GM10266 (cell line): ENCODE measurements at regions not wholly inside any gene's neighbourhood (a gene's known extent, or its start where the extent isn't known, plus 50 kb on each side); places are given as distances from the start of the nearest gene placed in this dataset.
A peak's percentile ranks its signal among the peaks of the same experiment; 100 is the strongest.

Experiments used
- DNase-seq: peaks from one replicate; pipeline ENCODE4 v3.0.0; 2012; ENCODE audit errors: extremely low spot score
- TF ChIP-seq, protein P1 (sequence below): IDR thresholded peaks from 2 replicates; pipeline ENCODE4 v1.5.1; 2012; ENCODE audit warnings: mild to moderate bottlenecking, low read depth; ENCODE audit not compliant: control insufficient read depth, insufficient read depth; ENCODE audit errors: missing control alignments

DNA sequence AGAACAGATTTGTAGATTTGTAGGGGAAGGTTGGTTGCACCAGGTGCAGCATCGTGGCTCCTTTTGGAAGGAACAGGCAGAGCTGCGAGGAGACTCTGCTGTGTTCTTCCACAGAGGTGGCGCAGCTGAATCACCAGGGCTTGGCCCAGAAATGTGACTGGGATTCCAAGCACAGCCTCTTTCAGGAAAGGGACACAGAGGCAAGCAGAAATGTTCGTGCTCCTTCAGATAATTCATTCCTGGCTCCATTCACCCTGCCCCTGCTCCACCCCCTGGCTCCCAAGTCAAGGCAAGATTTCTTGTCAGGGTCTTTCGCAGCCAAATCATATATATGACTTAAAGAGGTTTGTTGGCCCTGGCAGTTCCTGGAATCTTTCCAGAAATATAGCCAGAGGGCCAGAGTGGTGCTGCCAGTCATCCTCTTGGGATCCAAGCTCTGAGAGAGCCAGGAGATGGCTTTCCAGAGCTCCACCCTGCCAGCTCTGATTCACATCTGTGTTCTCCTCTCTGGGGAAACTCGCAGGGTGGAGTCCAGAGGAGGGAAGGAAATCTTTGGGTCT, 203.9 kb upstream of the TANK start:
- TF ChIP-seq, protein P1, sequence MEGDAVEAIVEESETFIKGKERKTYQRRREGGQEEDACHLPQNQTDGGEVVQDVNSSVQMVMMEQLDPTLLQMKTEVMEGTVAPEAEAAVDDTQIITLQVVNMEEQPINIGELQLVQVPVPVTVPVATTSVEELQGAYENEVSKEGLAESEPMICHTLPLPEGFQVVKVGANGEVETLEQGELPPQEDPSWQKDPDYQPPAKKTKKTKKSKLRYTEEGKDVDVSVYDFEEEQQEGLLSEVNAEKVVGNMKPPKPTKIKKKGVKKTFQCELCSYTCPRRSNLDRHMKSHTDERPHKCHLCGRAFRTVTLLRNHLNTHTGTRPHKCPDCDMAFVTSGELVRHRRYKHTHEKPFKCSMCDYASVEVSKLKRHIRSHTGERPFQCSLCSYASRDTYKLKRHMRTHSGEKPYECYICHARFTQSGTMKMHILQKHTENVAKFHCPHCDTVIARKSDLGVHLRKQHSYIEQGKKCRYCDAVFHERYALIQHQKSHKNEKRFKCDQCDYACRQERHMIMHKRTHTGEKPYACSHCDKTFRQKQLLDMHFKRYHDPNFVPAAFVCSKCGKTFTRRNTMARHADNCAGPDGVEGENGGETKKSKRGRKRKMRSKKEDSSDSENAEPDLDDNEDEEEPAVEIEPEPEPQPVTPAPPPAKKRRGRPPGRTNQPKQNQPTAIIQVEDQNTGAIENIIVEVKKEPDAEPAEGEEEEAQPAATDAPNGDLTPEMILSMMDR = no peak
- DNase-seq = no peak

DNA sequence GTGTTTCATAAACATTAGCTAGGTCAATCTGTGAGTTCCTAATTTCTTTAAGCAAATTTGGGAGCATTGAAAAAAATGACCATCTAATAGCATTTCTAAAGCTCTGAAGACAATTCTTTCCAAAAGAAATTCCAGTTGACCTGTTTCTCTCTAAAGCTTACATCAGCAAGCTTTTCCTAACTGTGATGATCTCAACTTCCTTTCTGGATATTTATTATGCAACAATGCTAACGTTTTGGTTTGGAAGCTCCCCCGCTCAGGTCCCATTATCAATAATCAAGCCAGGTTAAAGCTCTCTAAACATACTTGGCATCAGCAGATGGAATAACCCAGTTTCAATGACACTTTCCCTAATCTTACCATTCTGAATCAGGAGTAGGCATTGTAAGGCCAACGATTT, 196.3 kb upstream of the TANK start:
- DNase-seq = no peak
- TF ChIP-seq, protein P1 = no peak

DNA sequence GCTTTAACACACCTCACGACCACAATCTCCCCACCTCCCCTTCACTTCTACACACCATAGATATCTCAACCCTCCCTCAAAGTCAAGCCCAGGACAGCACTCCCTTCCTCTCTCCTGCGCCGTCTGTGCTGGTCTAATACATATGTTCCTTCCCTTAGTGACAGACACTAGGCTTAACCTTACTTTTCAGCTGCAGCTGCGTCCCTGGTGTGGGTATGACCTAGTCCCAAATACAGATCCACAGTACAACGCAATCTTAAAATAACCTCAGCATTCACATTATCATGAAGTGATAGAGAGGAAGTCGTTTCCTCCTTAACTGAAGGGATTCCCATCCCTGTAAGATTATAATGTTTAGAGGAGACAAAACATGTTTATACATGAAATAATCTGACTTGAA, 192.7 kb upstream of the TANK start:
- TF ChIP-seq, protein P1 = no peak
- no peak for DNase-seq

DNA sequence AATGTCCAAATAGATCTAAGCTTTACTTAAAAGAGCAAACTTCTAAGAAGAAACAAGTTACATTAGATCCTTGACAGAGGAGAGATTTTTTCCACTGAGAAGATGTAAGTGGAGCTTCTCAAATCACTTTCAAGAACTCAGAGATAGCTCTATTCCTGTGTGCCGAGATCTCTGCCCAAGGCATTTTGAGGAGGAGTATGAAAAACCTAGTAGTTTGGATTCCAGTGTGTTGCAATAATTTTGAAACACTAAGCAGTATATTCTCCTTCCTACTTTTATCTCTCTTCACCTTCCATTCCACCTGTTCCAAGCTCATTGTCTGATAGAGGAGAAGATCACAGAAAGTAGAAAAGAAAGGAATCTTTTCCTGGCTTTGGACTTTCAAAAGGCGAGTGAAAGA, 192.0 kb upstream of the TANK start:
- TF ChIP-seq, protein P1 = no peak
- DNase-seq = no peak

DNA sequence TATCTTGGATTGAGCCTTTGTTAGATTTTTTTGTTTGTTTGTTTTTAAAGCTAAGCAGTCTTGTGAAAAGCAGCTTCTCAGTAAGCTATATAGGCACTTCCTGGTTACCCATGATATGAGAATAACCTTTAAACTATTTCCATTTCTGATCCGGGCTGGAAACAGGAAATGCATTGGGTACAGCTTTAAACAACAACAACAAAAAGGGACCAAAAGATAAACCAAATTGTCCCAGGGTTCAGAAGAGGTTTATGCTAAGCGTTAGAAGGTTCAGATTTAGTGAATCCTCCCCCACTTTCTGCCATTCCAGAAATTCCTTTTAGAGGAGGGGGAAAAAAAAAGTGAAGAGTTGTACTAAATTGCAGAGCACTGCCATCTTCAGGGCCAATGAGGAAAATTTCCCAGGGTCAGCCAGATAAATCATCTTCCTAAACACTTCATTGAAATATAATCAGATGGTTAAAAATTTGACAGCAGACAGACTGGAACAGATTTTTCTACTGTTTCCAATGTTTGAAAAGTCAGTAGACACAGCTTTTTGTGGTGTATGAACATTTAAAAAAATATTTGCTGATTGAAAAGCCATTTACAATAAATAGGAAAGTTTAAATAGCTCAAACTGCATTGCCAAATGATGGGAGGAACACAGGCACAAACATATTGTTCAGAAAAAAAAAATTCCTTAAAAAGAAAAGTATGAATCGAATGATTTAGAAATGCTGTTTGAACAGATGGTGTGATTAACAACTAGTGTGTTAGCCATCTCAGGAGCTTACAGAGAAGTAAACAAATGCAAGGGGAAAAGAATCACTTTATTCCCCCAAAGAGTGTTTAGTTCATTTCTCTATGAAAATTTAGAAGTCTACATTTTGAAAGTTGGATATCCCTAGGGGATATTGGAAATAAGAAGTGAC, 189.9 kb upstream of the TANK start:
- DNase-seq = no peak
- TF ChIP-seq, protein P1 = peak; percentile 32

DNA sequence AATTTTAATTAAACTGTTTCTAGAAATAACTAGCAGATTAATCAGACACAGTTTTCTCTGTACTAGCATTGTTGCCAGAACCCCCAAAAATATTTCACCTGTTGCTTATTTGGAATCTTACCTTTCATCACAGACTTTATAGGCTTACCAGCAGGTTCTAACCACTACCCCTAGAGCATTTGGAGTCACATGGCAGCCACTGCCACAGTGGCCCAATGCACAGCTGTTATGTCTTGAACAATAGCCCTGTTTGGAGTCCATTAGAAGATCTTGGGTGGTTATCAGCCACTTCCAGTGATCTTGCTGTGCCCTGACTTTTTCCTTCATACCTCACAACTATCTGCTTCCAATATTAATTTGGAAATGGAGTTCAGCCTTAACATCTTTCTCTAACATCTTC, 186.2 kb upstream of the TANK start:
- no peak for DNase-seq
- TF ChIP-seq, protein P1 = no peak

DNA sequence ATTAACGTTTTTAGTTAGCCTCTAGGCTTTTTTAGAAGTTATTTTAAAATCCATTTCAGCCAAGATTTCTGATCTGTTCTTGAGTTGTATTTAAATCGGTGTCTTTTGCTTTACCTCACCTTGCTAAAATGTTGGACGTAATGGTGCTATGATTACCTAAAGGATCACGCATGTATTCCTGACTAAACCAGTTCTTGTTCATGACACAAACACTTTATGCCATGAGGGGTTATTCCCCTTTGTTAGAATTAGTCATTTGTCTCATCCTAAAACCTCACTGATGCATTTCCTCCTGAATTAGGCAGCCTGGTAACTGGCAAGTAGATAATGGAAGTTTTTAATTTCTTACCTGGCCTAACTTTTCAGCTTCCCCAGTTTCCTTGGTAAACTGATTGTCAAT, 185.4 kb upstream of the TANK start:
- TF ChIP-seq, protein P1 = no peak
- DNase-seq = no peak
